GM19324 (cell line): ENCODE measurements at regions not wholly inside any gene's neighbourhood (a gene's known extent, or its start where the extent isn't known, plus 50 kb on each side); places are given as distances from the start of the nearest gene placed in this dataset.
"Not testable (repeated sequence)": the region's sequence is repeated elsewhere in the genome, so short reads cannot be mapped to it uniquely, and the experiment has no call there.

ENCODE experiments used
- ATAC-seq: cut with Tn5 transposase; IDR thresholded peaks from one replicate; pipeline ENCODE4 v1.9.1; 2021; ENCODE audit warnings: mild to moderate bottlenecking, moderate library complexity; ENCODE audit not compliant: unreplicated experiment, low FRiP score

DNA sequence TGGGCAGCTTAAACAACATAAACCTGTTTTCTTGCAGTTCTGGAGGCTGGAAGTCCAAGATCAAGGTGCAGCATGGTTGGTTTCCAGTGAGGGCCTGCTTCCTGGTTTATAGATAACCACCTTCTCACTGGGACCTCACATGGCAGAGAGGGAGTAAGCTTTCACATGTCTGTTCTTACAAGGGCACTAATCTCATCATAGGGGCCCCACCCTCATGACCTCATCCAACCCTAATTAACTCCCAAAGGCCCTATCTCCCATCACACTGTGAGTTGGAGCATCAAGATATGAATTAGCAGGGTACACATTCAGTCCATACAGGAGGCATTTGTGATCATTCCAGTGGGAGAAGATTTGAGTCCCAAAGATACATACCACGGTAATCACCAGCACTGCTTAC, 50.5 kb upstream of the GRIN2A start:
- no peak for ATAC-seq

GRCh38 chr16:10239640-10240039, 57.4 kb upstream of the GRIN2A start:
- ATAC-seq, result no peak

DNA sequence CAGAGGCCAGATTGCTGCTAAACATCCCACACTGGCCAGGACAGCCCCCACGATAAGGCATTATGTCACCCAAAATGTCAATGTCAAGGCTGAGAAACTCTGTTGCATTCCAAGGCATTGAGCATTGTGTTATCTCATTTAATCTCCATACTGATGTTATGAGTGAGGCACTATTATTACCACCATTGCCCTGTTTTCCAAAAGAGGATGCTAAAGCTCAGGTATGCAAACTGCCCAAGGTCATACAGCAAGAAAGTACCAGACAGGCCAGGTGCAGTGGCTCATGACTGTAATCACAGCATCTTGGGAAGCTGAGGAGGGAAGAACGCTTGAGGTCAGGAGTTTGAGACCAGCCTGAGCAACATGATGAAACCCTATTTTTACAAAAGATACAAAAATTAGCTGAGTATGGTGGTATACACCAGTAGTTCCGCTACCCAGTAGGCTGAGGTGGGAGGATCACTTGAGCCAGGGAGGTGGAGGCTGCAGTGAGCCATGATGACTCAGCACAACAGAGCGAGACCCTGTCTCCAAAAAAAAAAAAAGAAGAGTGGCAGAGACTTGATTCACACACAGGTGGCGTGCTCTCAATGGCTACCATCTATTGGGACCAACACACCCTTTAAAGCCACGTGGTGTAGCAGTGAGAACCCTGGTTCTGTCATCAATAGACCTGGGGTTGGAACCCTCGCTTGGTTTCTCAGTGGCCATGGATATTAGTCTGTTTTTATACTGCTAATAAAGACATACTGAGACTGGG, 58.8 kb upstream of the GRIN2A start:
- no peak for ATAC-seq

- no peak for ATAC-seq
Measured at GRCh38 chr16:10242097-10242496, 59.9 kb upstream of the GRIN2A start.

- no peak for ATAC-seq
Measured at GRCh38 chr16:10242916-10243315, 60.7 kb upstream of the GRIN2A start.

GRCh38 chr16:10245002-10245401, 62.8 kb upstream of the GRIN2A start:
- no peak for ATAC-seq

- no peak for ATAC-seq
Measured at GRCh38 chr16:10250137-10250828, 68.1 kb upstream of the GRIN2A start.

- ATAC-seq, result no peak
Measured at GRCh38 chr16:10252155-10252554, 69.9 kb upstream of the GRIN2A start.

DNA sequence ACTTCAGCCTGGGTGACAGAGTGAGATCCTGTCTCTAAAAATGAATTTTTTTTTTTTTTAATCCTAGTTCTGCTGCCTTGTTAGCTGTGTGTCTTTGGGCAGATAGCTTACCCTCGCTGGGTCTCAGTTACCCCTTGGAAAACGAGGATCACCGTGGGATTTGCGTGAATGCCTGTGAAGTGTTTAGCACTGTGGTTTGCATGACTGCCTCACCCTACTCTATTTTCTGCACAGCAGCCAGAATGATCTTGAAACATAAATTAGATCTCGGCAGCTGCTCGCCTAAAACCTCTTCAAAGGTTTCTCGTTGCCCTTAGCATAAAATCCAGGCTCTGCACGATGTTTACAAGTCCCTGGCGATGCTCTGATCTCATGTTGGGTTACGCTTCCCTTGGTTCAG, 71.2 kb upstream of the GRIN2A start:
- no peak for ATAC-seq

GRCh38 chr16:10255728-10256127, 73.5 kb upstream of the GRIN2A start:
- ATAC-seq, result no peak

GRCh38 chr16:10256784-10257641, 74.8 kb upstream of the GRIN2A start:
- no peak for ATAC-seq

DNA sequence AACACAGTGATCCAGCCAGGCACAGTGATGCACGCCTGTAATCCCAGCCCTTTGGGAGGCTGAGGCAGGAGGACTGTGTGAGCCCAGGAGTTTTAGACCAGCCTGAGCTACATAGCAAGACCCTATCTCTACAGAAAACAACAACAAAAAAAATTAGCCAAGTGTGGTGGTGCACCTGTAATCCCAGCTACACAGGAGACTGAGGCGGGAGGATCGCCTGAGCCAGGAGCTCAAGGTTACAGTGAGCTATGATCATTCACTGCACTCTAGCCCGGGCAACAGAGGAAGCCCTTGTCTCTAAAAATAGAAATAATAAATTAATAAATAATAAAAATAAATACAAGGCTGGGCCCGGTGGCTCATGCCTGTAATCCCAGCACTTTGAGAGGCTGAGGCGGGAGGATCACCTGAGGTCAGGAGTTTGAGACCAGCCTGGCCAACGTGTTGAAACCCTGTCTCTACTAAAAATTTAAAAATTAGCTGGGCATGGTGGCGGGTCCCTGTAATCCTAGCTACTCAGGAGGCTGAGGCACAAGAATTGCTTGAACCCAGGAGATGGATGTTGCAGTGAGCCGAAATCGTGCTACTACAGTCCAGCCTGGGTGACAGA, 75.5 kb upstream of the GRIN2A start:
- not testable (repeated sequence) for ATAC-seq

GRCh38 chr16:10258930-10259603, 76.8 kb upstream of the GRIN2A start:
- ATAC-seq, result not testable (repeated sequence)

GRCh38 chr16:10261077-10261476, 78.8 kb upstream of the GRIN2A start:
- no peak for ATAC-seq

- not testable (repeated sequence) for ATAC-seq
Measured at GRCh38 chr16:10261526-10261925, 79.3 kb upstream of the GRIN2A start.

DNA sequence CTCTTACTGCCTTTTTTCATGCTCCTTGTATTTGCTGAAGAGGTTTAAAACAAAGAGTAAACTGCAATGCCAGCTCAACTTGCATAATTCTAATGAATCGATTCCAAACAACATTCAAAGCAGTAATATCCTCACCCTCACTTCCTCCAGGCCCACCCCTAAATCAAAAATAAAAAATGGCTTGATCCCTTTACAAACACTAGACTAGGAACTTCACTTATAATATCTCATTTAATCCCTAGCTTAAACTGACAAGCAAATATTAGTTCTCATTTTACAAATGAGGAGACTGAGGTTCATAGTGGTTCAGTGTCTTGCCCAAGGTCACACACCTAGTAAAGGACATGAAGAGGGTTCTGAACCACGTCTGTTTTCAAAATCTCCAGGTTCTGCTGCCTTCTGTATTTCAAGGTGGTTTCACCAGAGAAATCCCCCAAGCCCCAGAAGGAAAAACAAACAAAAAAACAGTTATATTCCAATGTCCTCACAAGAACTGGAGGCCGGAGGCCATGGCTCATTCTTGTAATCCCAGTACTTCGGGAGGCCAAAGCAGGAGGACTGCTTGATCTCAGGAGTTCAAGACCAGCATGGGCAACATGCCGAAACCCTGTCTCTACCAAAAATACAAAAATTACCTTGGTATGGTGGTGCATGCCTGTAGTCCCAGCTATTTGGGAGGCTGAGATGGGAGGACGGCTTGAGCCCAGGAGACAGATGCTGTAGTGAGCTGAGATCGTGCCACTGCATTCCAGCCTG, 80.3 kb upstream of the GRIN2A start:
- ATAC-seq, result no peak

- no peak for ATAC-seq
Measured at GRCh38 chr16:10265770-10266615, 83.8 kb upstream of the GRIN2A start.

DNA sequence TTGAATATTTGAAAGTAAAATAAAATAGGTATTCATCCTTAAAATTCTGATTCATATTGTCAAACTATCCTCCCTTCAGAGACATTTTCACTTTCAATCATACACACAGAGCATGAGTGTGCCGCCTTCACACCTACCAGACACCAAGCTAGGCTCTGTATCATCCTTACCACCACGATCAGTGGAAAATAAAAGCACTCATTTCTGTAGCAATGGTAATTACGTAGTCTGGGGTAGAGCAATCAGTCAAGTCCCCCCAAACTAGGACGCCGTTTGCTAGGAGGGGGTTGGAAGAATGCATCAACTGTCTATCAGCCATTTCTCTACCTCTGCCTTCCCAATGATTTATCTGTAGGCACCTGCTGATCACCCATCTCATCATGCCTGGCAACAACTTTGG, 84.6 kb upstream of the GRIN2A start:
- no peak for ATAC-seq

- no peak for ATAC-seq
Measured at GRCh38 chr16:10269632-10270031, 87.4 kb upstream of the GRIN2A start.
